SJSA1 (cell line): ENCODE measurements at regions not wholly inside any gene's neighbourhood (a gene's known extent, or its start where the extent isn't known, plus 50 kb on each side); places are given as distances from the start of the nearest gene placed in this dataset.

ENCODE experiments used
- DNase-seq, 2 experiments: peaks; one replicate each; pipeline ENCODE4 v3.0.0-alpha.2; 2015 to 2020; ENCODE audit warnings: low spot score in 2 of 2, low read depth in 1 of 2
- H3K27ac ChIP-seq: fragments of 250-450 bp; sonication (Bioruptor Pico); 2 replicates; pipeline ENCODE4 v1.5.1; 2020; ENCODE audit warnings: mild to moderate bottlenecking, moderate library complexity
- H3K27me3 ChIP-seq: fragments of 250-450 bp; sonication (Bioruptor Pico); replicated peaks from 2 replicates; pipeline ENCODE4 v1.5.1; 2020; ENCODE audit warnings: mild to moderate bottlenecking, moderate library complexity
- H3K36me3 ChIP-seq: fragments of 250-450 bp; sonication (Bioruptor Pico); 2 replicates; pipeline ENCODE4 v1.5.1; 2020; ENCODE audit warnings: mild to moderate bottlenecking
- H3K4me1 ChIP-seq: fragments of 250-450 bp; sonication (Bioruptor Pico); replicated peaks from 2 replicates; pipeline ENCODE4 v1.6.1; 2021; ENCODE audit warnings: mild to moderate bottlenecking
- H3K4me3 ChIP-seq: fragments of 250-450 bp; sonication (Bioruptor Pico); 2 replicates; pipeline ENCODE4 v1.5.1; 2020; ENCODE audit warnings: mild to moderate bottlenecking
- H3K9me3 ChIP-seq: fragments of 250-450 bp; sonication (Bioruptor Pico); replicated peaks from 2 replicates; pipeline ENCODE4 v1.5.1; 2020; ENCODE audit warnings: mild to moderate bottlenecking

GRCh38 chr5:35331956-35332950, 102.0 kb upstream of the PRLR start:
- Histone ChIP-seq H3K36me3 (no peaks in the 10 kb centered on the region), H3K9me3 (no peaks in the 10 kb centered on the region), H3K4me3 (no peak overlapping the region), H3K27me3 (0 out of 2 replicates have a peak, but pooled peaks cover 3% of the 10 kb centered on the region), H3K27ac (no peak overlapping the region), H3K4me1 (no peaks in the 10 kb centered on the region)
- no peak for DNase-seq

DNA sequence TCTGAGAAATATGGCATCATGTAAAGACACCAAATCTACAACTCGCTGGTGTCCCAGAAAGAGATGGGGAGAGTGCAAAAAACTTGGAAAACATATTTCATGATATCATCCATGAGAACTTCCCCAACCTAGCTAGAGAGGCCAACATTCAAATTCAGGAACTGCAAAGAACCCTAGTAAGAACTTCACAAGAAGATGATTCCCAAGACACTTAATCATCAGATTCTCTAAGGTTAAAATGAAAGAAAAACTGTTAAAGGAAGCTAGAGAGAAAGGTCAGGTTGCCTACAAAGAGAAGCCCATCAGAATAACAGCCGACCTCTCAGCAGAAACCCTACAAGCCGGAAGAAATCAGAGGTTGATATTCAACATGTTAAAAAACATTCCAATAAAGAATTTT, 95.5 kb upstream of the PRLR start:
- no peak for DNase-seq
- H3K9me3 ChIP-seq: no peaks in the 10 kb centered on the region
- H3K36me3 ChIP-seq: no peaks in the 10 kb centered on the region
- H3K4me3 ChIP-seq: no peak overlapping the region
- no peaks in the 10 kb centered on the region for H3K4me1 ChIP-seq
- H3K27me3 ChIP-seq: 0 out of 2 replicates have a peak, but pooled peaks cover 3% of the 10 kb centered on the region
- H3K27ac ChIP-seq: no peak overlapping the region

GRCh38 chr5:35324679-35325078, 94.4 kb upstream of the PRLR start:
- DNase-seq: no peak
- H3K4me1 ChIP-seq: no peaks in the 10 kb centered on the region

DNA sequence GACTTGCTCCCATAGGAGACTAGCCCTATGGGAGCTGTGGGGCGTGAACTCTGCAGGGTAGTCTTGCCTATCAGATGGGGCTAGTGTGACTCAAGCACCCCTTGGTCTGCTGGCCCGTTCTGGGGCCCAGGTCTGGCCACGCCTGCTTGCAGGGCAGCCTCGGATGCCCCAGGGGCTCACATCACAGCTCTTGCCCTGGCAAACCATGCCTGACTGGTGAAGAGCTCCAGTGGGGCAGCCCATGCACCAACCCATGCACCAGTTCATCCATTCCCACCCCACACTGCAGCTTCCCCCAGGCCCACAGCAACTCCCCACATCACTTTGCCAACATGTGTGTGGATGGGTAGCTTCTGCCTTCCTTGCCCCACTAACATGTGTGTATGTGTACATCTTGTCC, 93.9 kb upstream of the PRLR start:
- Histone ChIP-seq H3K4me3 (no peak overlapping the region), H3K27ac (no peak overlapping the region), H3K4me1 (no peaks in the 10 kb centered on the region), H3K9me3 (no peaks in the 10 kb centered on the region), H3K27me3 (0 out of 2 replicates have a peak, but pooled peaks cover 3% of the 10 kb centered on the region), H3K36me3 (no peaks in the 10 kb centered on the region)
- DNase-seq: no peak

More at GRCh38 chr5:35324679-35325078, 94.4 kb upstream of the PRLR start:
- Histone ChIP-seq H3K4me3 (no peak overlapping the region), H3K36me3 (no peaks in the 10 kb centered on the region), H3K27me3 (0 out of 2 replicates have a peak, but pooled peaks cover 3% of the 10 kb centered on the region), H3K27ac (no peak overlapping the region), H3K9me3 (no peaks in the 10 kb centered on the region)

DNA sequence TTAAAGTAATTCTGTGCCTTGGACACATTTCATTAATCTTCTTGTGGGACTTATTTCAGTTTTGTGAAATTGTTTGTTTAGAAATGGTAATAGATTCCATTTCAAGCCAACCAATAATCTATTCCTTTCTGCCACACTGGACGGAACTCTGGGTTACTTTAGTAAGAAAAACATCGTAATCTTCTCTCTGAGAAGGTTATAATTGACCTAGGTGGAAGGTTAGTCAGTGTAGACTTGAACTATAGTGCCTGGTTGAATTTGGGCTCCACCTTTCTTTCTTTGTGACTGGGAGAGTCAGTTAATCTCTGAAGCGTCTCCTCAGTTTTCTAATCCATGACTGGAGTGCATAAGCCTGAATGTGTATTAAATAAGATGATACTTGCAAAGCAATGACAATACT, 89.7 kb upstream of the PRLR start:
- no peak for DNase-seq
- Histone ChIP-seq H3K27ac (no peak overlapping the region), H3K4me1 (no peaks in the 10 kb centered on the region), H3K4me3 (no peak overlapping the region), H3K36me3 (no peaks in the 10 kb centered on the region), H3K27me3 (no peaks in the 10 kb centered on the region), H3K9me3 (no peaks in the 10 kb centered on the region)

DNA sequence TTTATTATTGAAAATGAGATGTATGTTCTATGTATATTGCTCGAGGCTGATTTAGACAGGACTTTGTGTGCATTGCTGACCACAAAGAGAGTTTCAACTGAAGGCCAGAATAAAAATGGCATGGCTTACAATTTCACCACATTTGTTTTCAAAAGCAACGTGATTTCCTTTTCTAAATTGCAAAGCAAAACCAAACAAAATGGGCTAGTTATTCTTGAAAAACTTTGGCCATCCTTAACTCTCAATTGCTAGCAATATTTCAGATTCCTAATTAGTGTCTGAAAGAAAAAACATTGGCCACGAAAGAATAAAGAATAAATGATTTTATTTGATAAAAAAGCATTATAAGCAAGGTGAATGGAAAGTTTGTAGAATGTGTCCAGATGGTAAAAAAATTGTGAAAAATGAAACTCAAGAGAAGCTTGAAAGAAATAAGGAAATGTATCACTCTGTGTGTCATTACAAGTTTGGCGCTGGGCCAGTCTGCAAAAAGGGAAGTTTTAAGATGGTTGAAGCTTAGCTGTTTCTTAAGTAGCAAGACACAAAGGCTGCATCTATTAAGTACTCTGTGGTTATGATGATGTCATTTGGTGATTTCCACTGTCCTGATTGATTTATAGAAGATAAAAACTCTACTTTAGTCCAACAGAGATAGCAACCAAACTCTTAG, 89.2 kb upstream of the PRLR start:
- Histone ChIP-seq H3K27me3 (no peaks in the 10 kb centered on the region), H3K36me3 (no peaks in the 10 kb centered on the region), H3K4me1 (no peaks in the 10 kb centered on the region), H3K4me3 (no peak overlapping the region), H3K27ac (no peak overlapping the region), H3K9me3 (no peaks in the 10 kb centered on the region)
- no peak for DNase-seq

GRCh38 chr5:35317586-35317985, 87.3 kb upstream of the PRLR start:
- Histone ChIP-seq H3K9me3 (no peaks in the 10 kb centered on the region), H3K4me3 (no peak overlapping the region), H3K4me1 (no peaks in the 10 kb centered on the region), H3K36me3 (no peaks in the 10 kb centered on the region), H3K27ac (no peak overlapping the region), H3K27me3 (no peaks in the 10 kb centered on the region)
- no peak for DNase-seq

DNA sequence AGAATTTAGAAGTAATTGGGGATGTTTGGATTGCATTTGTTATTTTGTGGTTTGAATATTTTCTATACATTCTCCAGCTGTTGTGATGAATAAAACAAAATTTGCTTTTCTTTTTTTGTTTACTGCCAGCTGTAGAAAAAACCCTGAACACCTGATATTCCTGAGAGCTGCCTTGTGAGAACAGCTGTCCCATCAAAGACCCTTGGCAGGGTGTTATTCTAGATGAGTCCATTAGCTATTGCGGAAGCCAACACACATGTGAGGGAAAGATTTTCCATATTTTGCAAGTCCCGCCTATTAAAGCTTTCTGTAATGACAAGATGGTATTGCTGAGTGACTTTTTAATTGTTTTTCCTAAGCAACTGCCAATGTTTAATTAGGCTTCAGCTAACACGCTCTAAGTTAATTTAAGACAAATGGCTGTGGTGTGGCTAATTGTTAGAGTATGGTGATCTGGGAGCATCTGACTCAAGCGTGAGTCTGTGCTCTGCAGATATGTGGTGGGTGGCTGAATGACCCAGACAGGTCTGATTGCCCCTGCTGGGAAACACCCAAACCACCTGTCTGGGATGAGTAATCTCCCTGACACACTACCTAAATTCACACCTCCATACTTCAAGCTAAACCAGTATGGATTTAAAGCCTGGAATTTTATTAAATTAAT, 86.5 kb upstream of the PRLR start:
- no peaks in the 10 kb centered on the region for H3K27me3 ChIP-seq
- no peaks in the 10 kb centered on the region for H3K4me1 ChIP-seq
- H3K36me3 ChIP-seq: no peaks in the 10 kb centered on the region
- no peak overlapping the region for H3K4me3 ChIP-seq
- no peaks in the 10 kb centered on the region for H3K9me3 ChIP-seq
- DNase-seq: no peak
- no peak overlapping the region for H3K27ac ChIP-seq

- H3K4me3 ChIP-seq: no peak overlapping the region
- H3K4me1 ChIP-seq: no peaks in the 10 kb centered on the region
- H3K9me3 ChIP-seq: no peaks in the 10 kb centered on the region
- no peak for DNase-seq
- H3K36me3 ChIP-seq: no peaks in the 10 kb centered on the region
- H3K27me3 ChIP-seq: no peaks in the 10 kb centered on the region
- no peak overlapping the region for H3K27ac ChIP-seq
These were observed 83.0 kb upstream of the PRLR start for GRCh38 chr5:35313291-35313690.

GRCh38 chr5:35312267-35312666, 82.0 kb upstream of the PRLR start:
- H3K4me1 ChIP-seq: no peaks in the 10 kb centered on the region
- H3K27ac ChIP-seq: no peak overlapping the region
- no peak for DNase-seq
- H3K36me3 ChIP-seq: no peaks in the 10 kb centered on the region
- no peaks in the 10 kb centered on the region for H3K27me3 ChIP-seq
- no peak overlapping the region for H3K4me3 ChIP-seq
- no peaks in the 10 kb centered on the region for H3K9me3 ChIP-seq

GRCh38 chr5:35309365-35310130, 79.3 kb upstream of the PRLR start:
- no peak overlapping the region for H3K27ac ChIP-seq
- H3K4me3 ChIP-seq: no peak overlapping the region
- H3K9me3 ChIP-seq: no peaks in the 10 kb centered on the region
- DNase-seq: no peak
- no peaks in the 10 kb centered on the region for H3K27me3 ChIP-seq
- H3K4me1 ChIP-seq: no peaks in the 10 kb centered on the region
- H3K36me3 ChIP-seq: no peaks in the 10 kb centered on the region

DNA sequence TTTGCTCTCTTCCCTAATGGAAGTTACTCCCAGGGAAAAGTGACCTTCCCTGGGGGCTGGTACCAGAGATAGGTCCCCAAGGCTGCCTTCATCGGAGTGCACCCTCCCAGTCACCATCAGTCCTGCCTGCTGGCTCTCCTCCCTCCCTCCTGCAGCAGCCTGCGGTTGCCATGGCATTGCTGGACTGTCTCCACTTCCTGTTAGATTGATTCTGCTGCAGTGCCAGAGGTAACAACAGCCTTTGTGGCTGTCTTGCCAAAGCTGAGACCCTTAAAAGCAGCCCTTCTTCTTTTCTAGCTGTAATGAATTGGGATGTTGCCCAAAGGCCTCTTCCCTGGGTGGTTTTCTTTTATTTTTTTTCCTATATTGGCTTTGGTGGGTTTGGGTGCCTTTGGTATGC, 78.1 kb upstream of the PRLR start:
- Histone ChIP-seq H3K9me3 (no peaks in the 10 kb centered on the region), H3K27ac (no peak overlapping the region), H3K4me1 (no peaks in the 10 kb centered on the region), H3K4me3 (no peak overlapping the region), H3K36me3 (no peaks in the 10 kb centered on the region), H3K27me3 (no peaks in the 10 kb centered on the region)
- no peak for DNase-seq

GRCh38 chr5:35306716-35307365, 76.6 kb upstream of the PRLR start:
- DNase-seq: no peak
- Histone ChIP-seq H3K27ac (no peak overlapping the region), H3K27me3 (no peaks in the 10 kb centered on the region), H3K36me3 (no peaks in the 10 kb centered on the region), H3K9me3 (no peaks in the 10 kb centered on the region), H3K4me3 (no peak overlapping the region), H3K4me1 (no peaks in the 10 kb centered on the region)
